ENCODE measurements at regions not wholly inside any gene's neighbourhood (a gene's known extent, or its start where the extent isn't known, plus 50 kb on each side); places are given as distances from the start of the nearest gene placed in this dataset.

DNA sequence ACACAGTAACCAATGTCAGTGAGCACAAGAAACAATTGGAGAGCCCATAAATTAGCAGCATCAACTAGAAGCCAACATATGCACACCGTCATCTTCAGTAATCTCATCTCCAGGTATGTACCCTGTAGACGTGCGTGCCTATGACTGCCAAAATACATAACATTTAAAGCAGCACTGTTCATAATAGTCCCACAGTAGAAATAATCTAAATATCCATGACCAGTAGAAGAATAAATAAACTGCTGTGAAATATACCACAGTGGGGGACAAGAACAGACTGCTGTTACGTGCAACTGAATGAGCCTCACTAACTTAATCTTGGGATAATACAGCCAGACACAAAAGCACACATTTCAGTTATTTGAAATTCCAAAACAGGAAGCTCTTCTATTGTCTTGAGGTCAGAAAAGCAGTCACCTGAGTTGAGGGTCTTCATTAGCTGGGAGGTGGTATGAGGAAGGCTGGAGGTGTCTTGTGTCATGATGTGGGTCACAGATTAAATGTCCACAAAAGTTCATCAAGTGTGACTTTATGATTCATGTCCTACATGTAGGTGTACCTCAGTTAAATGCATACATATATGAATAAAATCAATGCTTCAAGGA, 454.2 kb upstream of the AKR1E2 start:
- Histone ChIP-seq H3K27ac (replicated peaks) (no peak overlapping the region), H3K4me3 (replicated peaks; ENCODE audit: insufficient read depth, low read length) (no peak overlapping the region), H3K27me3 (ENCODE audit: insufficient read depth, poor library complexity, severe bottlenecking) (no peaks in the 10 kb centered on the region)
- TF ChIP-seq GABPA (IDR thresholded peaks at IDR 0.05; ENCODE audit: low read depth) (no peak), POLR2AphosphoS5 (IDR thresholded peaks at IDR 0.05; ENCODE audit: low read depth) (no peak), SPI1 (IDR thresholded peaks at IDR 0.05; ENCODE audit: borderline replicate concordance, low read depth) (no peak)
- TF ChIP-seq, protein P1, sequence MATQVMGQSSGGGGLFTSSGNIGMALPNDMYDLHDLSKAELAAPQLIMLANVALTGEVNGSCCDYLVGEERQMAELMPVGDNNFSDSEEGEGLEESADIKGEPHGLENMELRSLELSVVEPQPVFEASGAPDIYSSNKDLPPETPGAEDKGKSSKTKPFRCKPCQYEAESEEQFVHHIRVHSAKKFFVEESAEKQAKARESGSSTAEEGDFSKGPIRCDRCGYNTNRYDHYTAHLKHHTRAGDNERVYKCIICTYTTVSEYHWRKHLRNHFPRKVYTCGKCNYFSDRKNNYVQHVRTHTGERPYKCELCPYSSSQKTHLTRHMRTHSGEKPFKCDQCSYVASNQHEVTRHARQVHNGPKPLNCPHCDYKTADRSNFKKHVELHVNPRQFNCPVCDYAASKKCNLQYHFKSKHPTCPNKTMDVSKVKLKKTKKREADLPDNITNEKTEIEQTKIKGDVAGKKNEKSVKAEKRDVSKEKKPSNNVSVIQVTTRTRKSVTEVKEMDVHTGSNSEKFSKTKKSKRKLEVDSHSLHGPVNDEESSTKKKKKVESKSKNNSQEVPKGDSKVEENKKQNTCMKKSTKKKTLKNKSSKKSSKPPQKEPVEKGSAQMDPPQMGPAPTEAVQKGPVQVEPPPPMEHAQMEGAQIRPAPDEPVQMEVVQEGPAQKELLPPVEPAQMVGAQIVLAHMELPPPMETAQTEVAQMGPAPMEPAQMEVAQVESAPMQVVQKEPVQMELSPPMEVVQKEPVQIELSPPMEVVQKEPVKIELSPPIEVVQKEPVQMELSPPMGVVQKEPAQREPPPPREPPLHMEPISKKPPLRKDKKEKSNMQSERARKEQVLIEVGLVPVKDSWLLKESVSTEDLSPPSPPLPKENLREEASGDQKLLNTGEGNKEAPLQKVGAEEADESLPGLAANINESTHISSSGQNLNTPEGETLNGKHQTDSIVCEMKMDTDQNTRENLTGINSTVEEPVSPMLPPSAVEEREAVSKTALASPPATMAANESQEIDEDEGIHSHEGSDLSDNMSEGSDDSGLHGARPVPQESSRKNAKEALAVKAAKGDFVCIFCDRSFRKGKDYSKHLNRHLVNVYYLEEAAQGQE (IDR thresholded peaks at IDR 0.05; ENCODE audit: insufficient replicate concordance, low read depth): no peak
- TF ChIP-seq, protein P2, sequence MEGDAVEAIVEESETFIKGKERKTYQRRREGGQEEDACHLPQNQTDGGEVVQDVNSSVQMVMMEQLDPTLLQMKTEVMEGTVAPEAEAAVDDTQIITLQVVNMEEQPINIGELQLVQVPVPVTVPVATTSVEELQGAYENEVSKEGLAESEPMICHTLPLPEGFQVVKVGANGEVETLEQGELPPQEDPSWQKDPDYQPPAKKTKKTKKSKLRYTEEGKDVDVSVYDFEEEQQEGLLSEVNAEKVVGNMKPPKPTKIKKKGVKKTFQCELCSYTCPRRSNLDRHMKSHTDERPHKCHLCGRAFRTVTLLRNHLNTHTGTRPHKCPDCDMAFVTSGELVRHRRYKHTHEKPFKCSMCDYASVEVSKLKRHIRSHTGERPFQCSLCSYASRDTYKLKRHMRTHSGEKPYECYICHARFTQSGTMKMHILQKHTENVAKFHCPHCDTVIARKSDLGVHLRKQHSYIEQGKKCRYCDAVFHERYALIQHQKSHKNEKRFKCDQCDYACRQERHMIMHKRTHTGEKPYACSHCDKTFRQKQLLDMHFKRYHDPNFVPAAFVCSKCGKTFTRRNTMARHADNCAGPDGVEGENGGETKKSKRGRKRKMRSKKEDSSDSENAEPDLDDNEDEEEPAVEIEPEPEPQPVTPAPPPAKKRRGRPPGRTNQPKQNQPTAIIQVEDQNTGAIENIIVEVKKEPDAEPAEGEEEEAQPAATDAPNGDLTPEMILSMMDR (IDR thresholded peaks at IDR 0.05; ENCODE audit: insufficient read depth, low read length): no peak
- no peak for DNase-seq (ENCODE audit: low read depth in 1 of 2, low spot score in 1 of 2)

DNA sequence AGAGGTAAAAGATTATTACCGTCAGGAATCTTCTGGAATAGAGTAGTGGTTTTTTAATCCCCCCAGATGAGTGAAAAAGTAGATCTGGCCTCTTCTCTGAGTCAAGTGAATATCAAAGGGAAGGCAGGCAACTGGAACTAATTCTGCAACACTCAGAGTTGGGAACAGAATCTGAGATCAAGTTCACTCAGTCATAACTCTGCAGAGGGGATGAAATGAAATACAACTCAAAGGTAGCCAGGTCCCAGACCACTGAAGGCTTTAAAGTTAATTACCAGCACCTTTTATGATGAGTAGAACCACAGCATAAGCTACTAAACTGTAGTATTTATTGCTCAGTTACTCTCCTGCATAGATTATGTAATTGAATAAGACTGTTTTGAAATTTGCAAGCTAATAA, 455.6 kb upstream of the AKR1E2 start:
- TF ChIP-seq, protein P1 (IDR thresholded peaks at IDR 0.05; ENCODE audit: insufficient replicate concordance, low read depth): no peak
- TF ChIP-seq POLR2AphosphoS5 (IDR thresholded peaks at IDR 0.05; ENCODE audit: low read depth): no peak
- Histone ChIP-seq H3K27me3 (ENCODE audit: insufficient read depth, poor library complexity, severe bottlenecking) (no peaks in the 10 kb centered on the region), H3K4me3 (replicated peaks; ENCODE audit: insufficient read depth, low read length) (no peak overlapping the region), H3K27ac (replicated peaks) (no peak overlapping the region)
- no peak for DNase-seq (ENCODE audit: low read depth in 1 of 2, low spot score in 1 of 2)

DNA sequence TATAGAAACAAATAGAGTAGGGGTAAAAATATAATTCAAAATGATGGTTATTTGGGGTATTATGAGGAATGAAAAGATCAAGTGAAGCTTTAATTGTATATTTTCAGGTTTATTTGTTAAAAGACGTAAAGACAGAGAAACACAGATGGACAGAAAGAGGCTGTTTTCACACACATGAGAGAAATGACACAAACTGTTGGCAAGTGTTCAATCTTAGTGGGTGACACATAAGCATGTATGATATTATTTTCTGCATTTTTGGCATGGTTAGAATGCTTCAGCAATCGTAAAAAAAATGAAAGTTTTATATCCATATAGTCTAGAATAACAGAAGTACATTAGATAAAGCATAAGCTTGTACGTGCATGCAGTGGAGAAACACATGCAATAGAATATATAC, 464.4 kb upstream of the AKR1E2 start:
- DNase-seq (ENCODE audit: low read depth in 1 of 2, low spot score in 1 of 2): no peak
- Histone ChIP-seq H3K27me3 (ENCODE audit: insufficient read depth, poor library complexity, severe bottlenecking) (no peaks in the 10 kb centered on the region), H3K27ac (replicated peaks) (no peak overlapping the region), H3K4me3 (replicated peaks; ENCODE audit: insufficient read depth, low read length) (no peak overlapping the region)
- TF ChIP-seq, protein P1 (IDR thresholded peaks at IDR 0.05; ENCODE audit: insufficient replicate concordance, low read depth): no peak
- no peak for TF ChIP-seq POLR2AphosphoS5 (IDR thresholded peaks at IDR 0.05; ENCODE audit: low read depth)
- no peak for TF ChIP-seq SPI1 (IDR thresholded peaks at IDR 0.05; ENCODE audit: borderline replicate concordance, low read depth)
- TF ChIP-seq, protein P2 (IDR thresholded peaks at IDR 0.05; ENCODE audit: insufficient read depth, low read length): no peak
- TF ChIP-seq GABPA (IDR thresholded peaks at IDR 0.05; ENCODE audit: low read depth): no peak
